ENCODE measurements at regions not wholly inside any gene's neighbourhood (a gene's known extent, or its start where the extent isn't known, plus 50 kb on each side); places are given as distances from the start of the nearest gene placed in this dataset.

DNA sequence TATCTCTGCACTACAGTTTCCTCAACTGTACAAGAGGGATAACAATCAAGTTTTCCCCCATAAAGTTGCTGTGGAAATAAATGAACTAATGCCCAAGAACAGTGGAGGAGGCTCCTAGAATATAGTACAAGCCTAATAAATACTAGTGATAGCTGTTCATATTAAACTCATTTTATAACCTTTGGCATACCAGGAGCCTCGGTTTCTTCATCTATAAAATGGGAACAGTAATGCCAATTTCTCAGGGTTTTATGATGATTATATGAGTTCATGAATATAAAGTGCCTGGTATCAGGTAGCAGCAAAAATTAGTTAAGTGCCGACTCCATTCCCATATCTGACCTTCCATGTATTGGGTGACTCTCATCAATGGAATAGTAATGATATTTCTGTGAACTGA lies 311.1 kb upstream of the MAF start:
- TF ChIP-seq, protein P1, sequence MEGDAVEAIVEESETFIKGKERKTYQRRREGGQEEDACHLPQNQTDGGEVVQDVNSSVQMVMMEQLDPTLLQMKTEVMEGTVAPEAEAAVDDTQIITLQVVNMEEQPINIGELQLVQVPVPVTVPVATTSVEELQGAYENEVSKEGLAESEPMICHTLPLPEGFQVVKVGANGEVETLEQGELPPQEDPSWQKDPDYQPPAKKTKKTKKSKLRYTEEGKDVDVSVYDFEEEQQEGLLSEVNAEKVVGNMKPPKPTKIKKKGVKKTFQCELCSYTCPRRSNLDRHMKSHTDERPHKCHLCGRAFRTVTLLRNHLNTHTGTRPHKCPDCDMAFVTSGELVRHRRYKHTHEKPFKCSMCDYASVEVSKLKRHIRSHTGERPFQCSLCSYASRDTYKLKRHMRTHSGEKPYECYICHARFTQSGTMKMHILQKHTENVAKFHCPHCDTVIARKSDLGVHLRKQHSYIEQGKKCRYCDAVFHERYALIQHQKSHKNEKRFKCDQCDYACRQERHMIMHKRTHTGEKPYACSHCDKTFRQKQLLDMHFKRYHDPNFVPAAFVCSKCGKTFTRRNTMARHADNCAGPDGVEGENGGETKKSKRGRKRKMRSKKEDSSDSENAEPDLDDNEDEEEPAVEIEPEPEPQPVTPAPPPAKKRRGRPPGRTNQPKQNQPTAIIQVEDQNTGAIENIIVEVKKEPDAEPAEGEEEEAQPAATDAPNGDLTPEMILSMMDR (conservative IDR thresholded peaks at IDR 0.05), result no peak
- no peak for TF ChIP-seq ZFX (IDR thresholded peaks at IDR 0.05)

All from C4-2B (cell line).